ENCODE measurements at regions not wholly inside any gene's neighbourhood (a gene's known extent, or its start where the extent isn't known, plus 50 kb on each side); places are given as distances from the start of the nearest gene placed in this dataset.
"Not testable (repeated sequence)": the region's sequence is repeated elsewhere in the genome, so short reads cannot be mapped to it uniquely, and the experiment has no call there.

- Histone ChIP-seq H3K4me3 (no peak overlapping the region), H3K36me3 (ENCODE audit: insufficient read depth in 1 of 2, low read depth in 1 of 2) (no peaks in the 10 kb centered on the region), H3K27ac (no peak overlapping the region), H3K9me3 (no peaks in the 10 kb centered on the region), H3K4me1 (no peaks in the 10 kb centered on the region), H3K27me3 (ENCODE audit: insufficient read depth in 3 of 3, low read length in 2 of 3) (no peaks in the 10 kb centered on the region)
- no peak for TF ChIP-seq CTCF (IDR thresholded peaks at IDR 0.05)
- intact Hi-C loops (cut with DNase I), result no loop called here
- ATAC-seq (no peak), DNase-seq (no peak)
- WGBS, 3 donors, result 90 to 100% (median 100%) methylated on average over 1 of the region's 1 CpG
These were observed 384.6 kb downstream of the MLLT3 start for GRCh38 chr9:20237686-20238085.

- intact Hi-C loops (cut with DNase I), result no loop called here
- Histone ChIP-seq H3K4me1 (no peaks in the 10 kb centered on the region), H3K27ac (no peak overlapping the region), H3K27me3 (ENCODE audit: insufficient read depth in 3 of 3, low read length in 2 of 3) (no peaks in the 10 kb centered on the region), H3K36me3 (ENCODE audit: insufficient read depth in 1 of 2, low read depth in 1 of 2) (no peaks in the 10 kb centered on the region), H3K4me3 (no peak overlapping the region), H3K9me3 (no peaks in the 10 kb centered on the region)
- DNase-seq (no peak), ATAC-seq (no peak)
- no peak for TF ChIP-seq CTCF (IDR thresholded peaks at IDR 0.05)
- 89 to 95% (median 89%) methylated on average over 4 of the region's 4 CpGs for WGBS, 3 donors
These were observed 385.6 kb downstream of the MLLT3 start for GRCh38 chr9:20236676-20237075.

GRCh38 chr9:20235206-20235605, 387.1 kb downstream of the MLLT3 start:
- H3K27me3 ChIP-seq (ENCODE audit: insufficient read depth in 3 of 3, low read length in 2 of 3); H3K9me3 ChIP-seq; H3K36me3 ChIP-seq (ENCODE audit: insufficient read depth in 1 of 2, low read depth in 1 of 2); ATAC-seq; DNase-seq; H3K4me1 ChIP-seq; intact Hi-C loops (cut with DNase I); H3K27ac ChIP-seq; H3K4me3 ChIP-seq: not testable (repeated sequence)
- WGBS, 3 donors, result 86 to 98% (median 98%) methylated on average over 11 of the region's 11 CpGs

GRCh38 chr9:20228096-20228495, 394.2 kb downstream of the MLLT3 start:
- ATAC-seq (no peak), DNase-seq (no peak)
- Histone ChIP-seq H3K4me3 (no peak overlapping the region), H3K27ac (no peak overlapping the region), H3K36me3 (ENCODE audit: insufficient read depth in 1 of 2, low read depth in 1 of 2) (no peaks in the 10 kb centered on the region), H3K9me3 (no peaks in the 10 kb centered on the region), H3K4me1 (no peaks in the 10 kb centered on the region), H3K27me3 (ENCODE audit: insufficient read depth in 3 of 3, low read length in 2 of 3) (no peaks in the 10 kb centered on the region)
- 93 to 96% (median 94%) methylated on average over 2 of the region's 2 CpGs for WGBS, 3 donors
- intact Hi-C loops (cut with DNase I), result no loop called here
- no peak for TF ChIP-seq CTCF (IDR thresholded peaks at IDR 0.05)

- intact Hi-C loops (cut with DNase I), result no loop called here
These were observed 395.0 kb downstream of the MLLT3 start for GRCh38 chr9:20227166-20227874.

More at GRCh38 chr9:20227166-20227874, 395.0 kb downstream of the MLLT3 start:
- H3K4me1 ChIP-seq, result no peaks in the 10 kb centered on the region
- H3K4me3 ChIP-seq, result no peak overlapping the region
- DNase-seq, result no peak
- no peaks in the 10 kb centered on the region for H3K9me3 ChIP-seq
- H3K27me3 ChIP-seq (ENCODE audit: insufficient read depth in 3 of 3, low read length in 2 of 3), result no peaks in the 10 kb centered on the region
- 42 to 48% (median 45%) methylated on average over 2 of the region's 2 CpGs for WGBS, 3 donors
- ATAC-seq, result no peak
- H3K36me3 ChIP-seq (ENCODE audit: insufficient read depth in 1 of 2, low read depth in 1 of 2), result no peaks in the 10 kb centered on the region
- no peak overlapping the region for H3K27ac ChIP-seq
- TF ChIP-seq CTCF (IDR thresholded peaks at IDR 0.05), result no peak

Data from psoas muscle (tissue), 7 donors.